NCI-H82 treated with DMSO at 0.1 percent for 48 hours (cell line): ENCODE measurements at regions not wholly inside any gene's neighbourhood (a gene's known extent, or its start where the extent isn't known, plus 50 kb on each side); places are given as distances from the start of the nearest gene placed in this dataset.

Experiments
- DNase-seq: peaks from one replicate; lab custom pipeline; 2025; ENCODE audit not compliant: unreplicated experiment; lab: John Stamatoyannopoulos, UW

DNA sequence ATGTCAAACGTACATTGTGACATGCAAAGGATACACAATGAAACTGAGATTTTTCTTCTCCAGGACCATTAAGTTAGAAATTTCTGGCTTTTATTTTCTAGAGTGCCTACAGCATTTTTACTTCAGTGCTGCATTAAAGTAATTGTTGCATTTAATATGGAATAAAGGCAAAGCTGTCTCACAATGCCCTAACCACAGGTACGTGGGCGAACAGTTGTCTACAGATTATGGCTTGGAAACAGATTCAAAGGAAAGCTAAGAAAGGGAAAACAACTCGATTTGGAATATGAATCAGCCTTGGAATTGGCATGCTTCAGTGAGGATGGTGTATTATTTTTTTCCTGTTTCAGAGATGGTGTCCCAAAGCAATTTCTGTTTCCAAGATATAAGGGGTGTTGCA, 79.1 kb upstream of the TUSC7 start:
- DNase-seq, result no peak

GRCh38 chr3:116639641-116640040, 69.9 kb upstream of the TUSC7 start:
- no peak for DNase-seq

DNA sequence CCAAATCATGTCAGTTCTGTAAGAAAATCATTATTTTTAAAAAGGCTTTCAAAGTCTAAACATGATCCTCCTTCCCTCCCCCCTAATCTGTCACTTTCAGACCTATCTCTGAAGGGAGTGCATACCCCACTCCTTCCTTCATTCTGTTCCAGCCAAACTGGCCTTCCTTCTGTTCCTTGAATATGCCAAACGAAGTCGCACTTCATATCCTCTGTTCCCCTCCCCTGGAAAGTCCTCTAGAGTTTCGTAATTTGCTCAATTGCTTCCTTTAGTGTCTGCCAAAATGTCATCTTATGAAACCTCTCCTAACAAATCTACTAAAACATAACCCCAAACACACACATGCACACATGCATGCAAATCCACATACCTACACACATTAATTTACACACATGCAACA, 69.5 kb upstream of the TUSC7 start:
- DNase-seq, result no peak

GRCh38 chr3:116643001-116643400, 66.6 kb upstream of the TUSC7 start:
- no peak for DNase-seq

- DNase-seq, result no peak
These were observed 61.6 kb upstream of the TUSC7 start for GRCh38 chr3:116647996-116648395.
